ENCODE measurements at regions not wholly inside any gene's neighbourhood (a gene's known extent, or its start where the extent isn't known, plus 50 kb on each side); places are given as distances from the start of the nearest gene placed in this dataset.

DNA sequence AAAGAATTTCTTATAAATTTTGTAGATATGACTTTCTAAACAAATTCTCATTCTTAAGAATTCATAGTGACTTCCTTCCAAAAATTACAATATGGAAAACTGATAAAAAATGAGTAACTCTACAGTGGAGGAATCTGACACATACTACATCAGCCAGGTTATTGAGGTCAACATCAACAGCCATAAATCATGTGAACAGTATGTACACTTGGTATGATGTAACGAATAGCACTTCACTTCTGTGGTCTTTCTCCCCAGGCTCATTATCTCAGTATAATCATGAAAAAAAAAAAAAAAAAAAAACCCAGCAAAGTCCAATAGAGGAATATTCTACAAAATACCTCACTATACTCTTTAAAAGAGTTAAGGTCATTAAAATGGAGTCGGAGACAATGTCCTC, 111.2 kb upstream of the SUCLG2 start:
- DNase-seq (ENCODE audit: extremely low spot score) = no peak
- Histone ChIP-seq H3K27ac (replicated peaks in 1 of 4) (no peak overlapping the region), H3K36me3 (no peaks in the 10 kb centered on the region), H3K27me3 (no peaks in the 10 kb centered on the region), H3K4me1 (no peaks in the 10 kb centered on the region), H3K4me3 (no peak overlapping the region), H3K9me3 (peaks cover 0 to 34% (median 23%) of the 10 kb centered on the region in 4 donors)
- TF ChIP-seq POLR2AphosphoS5 (IDR thresholded peaks at IDR 0.05) (no peak), EP300 (IDR thresholded peaks at IDR 0.05) (no peak), POLR2A (IDR thresholded peaks at IDR 0.05; ENCODE audit: low read depth) (no peak)
- TF ChIP-seq, protein P1, sequence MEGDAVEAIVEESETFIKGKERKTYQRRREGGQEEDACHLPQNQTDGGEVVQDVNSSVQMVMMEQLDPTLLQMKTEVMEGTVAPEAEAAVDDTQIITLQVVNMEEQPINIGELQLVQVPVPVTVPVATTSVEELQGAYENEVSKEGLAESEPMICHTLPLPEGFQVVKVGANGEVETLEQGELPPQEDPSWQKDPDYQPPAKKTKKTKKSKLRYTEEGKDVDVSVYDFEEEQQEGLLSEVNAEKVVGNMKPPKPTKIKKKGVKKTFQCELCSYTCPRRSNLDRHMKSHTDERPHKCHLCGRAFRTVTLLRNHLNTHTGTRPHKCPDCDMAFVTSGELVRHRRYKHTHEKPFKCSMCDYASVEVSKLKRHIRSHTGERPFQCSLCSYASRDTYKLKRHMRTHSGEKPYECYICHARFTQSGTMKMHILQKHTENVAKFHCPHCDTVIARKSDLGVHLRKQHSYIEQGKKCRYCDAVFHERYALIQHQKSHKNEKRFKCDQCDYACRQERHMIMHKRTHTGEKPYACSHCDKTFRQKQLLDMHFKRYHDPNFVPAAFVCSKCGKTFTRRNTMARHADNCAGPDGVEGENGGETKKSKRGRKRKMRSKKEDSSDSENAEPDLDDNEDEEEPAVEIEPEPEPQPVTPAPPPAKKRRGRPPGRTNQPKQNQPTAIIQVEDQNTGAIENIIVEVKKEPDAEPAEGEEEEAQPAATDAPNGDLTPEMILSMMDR (IDR thresholded peaks at IDR 0.05) = no peak
- 59% methylated on average over 2 of the region's 2 CpGs for WGBS
- intact Hi-C loops (cut with DNase I) = no loop called here

DNA sequence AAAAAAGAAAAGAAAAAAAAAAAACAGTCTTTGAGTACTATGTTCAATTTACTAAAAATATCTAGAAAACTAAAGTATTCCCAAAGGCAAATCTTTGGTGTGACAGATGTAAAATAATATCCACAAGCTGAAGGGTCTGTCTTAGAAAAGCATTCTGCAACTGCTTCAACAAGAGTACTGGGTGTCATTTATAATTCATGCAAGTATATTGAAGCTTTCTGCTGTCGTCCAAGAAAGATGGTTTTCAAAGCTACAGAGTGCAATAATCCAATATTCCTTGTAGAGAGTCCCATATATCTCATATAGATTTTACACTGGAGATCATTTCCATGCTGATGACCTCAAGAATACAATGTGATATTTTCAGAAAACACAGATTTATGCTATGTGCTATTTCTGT, 90.9 kb upstream of the SUCLG2 start:
- no peak overlapping the region for H3K27ac ChIP-seq (replicated peaks in 1 of 4)
- H3K9me3 ChIP-seq = peaks cover 0 to 5% (median 0%) of the 10 kb centered on the region in 4 donors
- WGBS = 69% methylated on average over 1 of the region's 1 CpG
- H3K4me3 ChIP-seq = no peak overlapping the region
- H3K4me1 ChIP-seq = no peaks in the 10 kb centered on the region
- no peaks in the 10 kb centered on the region for H3K36me3 ChIP-seq
- TF ChIP-seq, protein P1 (IDR thresholded peaks at IDR 0.05) = no peak
- TF ChIP-seq POLR2AphosphoS5 (IDR thresholded peaks at IDR 0.05) (no peak), POLR2A (IDR thresholded peaks at IDR 0.05; ENCODE audit: low read depth) (no peak)
- no peaks in the 10 kb centered on the region for H3K27me3 ChIP-seq
- intact Hi-C loops (cut with DNase I) = no loop called here
- DNase-seq (ENCODE audit: extremely low spot score) = no peak

DNA sequence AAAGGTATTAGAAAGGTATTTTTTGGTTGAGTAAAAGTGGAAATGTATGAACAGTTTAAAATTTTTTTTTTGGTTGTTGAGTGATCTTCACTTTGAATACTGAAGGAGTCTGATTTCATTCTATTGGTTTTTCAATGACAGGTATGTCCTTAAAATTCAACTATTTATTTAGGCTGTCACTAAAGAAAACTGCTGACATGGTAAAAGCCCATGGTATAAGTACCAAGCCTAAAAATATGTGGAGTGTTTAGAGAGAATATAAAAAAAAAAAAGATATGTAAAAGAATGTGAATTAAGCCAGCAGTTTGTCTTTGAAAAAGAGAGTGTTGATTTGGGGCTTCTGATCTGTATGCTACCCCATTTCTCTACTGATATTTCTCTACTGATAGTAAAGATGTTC, 90.3 kb upstream of the SUCLG2 start:
- TF ChIP-seq EP300 (IDR thresholded peaks at IDR 0.05) = no peak
- no peak for TF ChIP-seq POLR2AphosphoS5 (IDR thresholded peaks at IDR 0.05)
- TF ChIP-seq POLR2A (IDR thresholded peaks at IDR 0.05; ENCODE audit: low read depth) = no peak
- Histone ChIP-seq H3K36me3 (no peaks in the 10 kb centered on the region), H3K27ac (replicated peaks in 1 of 4) (no peak overlapping the region), H3K27me3 (no peaks in the 10 kb centered on the region), H3K4me1 (no peaks in the 10 kb centered on the region), H3K4me3 (no peak overlapping the region), H3K9me3 (peaks cover 0 to 10% (median 0%) of the 10 kb centered on the region in 4 donors)
- intact Hi-C loops (cut with DNase I) = no loop called here
- no peak for DNase-seq (ENCODE audit: extremely low spot score)

DNA sequence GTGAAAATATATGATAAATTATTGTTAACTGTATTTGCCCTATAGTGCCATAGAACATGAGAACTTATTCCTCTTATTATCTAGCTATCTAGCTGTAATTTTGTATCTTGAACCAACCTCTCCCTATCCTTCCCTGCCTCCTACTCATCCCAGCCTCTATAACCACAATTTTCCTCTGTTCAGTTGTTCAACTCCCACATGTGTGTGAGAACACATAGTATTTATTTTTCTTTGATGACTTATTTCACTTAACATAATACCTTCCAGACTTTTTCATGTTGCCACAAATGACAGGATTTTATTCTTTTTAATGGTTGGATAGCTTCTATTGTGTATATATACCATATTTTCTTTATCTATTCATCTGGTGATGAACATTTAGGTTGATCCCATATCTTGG, 85.4 kb upstream of the SUCLG2 start:
- TF ChIP-seq, protein P1 (IDR thresholded peaks at IDR 0.05) = no peak
- no peak for TF ChIP-seq POLR2AphosphoS5 (IDR thresholded peaks at IDR 0.05)
- no peak for TF ChIP-seq EP300 (IDR thresholded peaks at IDR 0.05)
- no peak for TF ChIP-seq POLR2A (IDR thresholded peaks at IDR 0.05; ENCODE audit: low read depth)
- no peaks in the 10 kb centered on the region for H3K4me1 ChIP-seq
- intact Hi-C loops (cut with DNase I) = no loop called here
- H3K4me3 ChIP-seq = no peak overlapping the region
- H3K9me3 ChIP-seq = peaks cover 0 to 10% (median 0%) of the 10 kb centered on the region in 4 donors
- no peaks in the 10 kb centered on the region for H3K27me3 ChIP-seq
- no peak overlapping the region for H3K27ac ChIP-seq (replicated peaks in 1 of 4)
- DNase-seq (ENCODE audit: extremely low spot score) = no peak
- H3K36me3 ChIP-seq = no peaks in the 10 kb centered on the region

DNA sequence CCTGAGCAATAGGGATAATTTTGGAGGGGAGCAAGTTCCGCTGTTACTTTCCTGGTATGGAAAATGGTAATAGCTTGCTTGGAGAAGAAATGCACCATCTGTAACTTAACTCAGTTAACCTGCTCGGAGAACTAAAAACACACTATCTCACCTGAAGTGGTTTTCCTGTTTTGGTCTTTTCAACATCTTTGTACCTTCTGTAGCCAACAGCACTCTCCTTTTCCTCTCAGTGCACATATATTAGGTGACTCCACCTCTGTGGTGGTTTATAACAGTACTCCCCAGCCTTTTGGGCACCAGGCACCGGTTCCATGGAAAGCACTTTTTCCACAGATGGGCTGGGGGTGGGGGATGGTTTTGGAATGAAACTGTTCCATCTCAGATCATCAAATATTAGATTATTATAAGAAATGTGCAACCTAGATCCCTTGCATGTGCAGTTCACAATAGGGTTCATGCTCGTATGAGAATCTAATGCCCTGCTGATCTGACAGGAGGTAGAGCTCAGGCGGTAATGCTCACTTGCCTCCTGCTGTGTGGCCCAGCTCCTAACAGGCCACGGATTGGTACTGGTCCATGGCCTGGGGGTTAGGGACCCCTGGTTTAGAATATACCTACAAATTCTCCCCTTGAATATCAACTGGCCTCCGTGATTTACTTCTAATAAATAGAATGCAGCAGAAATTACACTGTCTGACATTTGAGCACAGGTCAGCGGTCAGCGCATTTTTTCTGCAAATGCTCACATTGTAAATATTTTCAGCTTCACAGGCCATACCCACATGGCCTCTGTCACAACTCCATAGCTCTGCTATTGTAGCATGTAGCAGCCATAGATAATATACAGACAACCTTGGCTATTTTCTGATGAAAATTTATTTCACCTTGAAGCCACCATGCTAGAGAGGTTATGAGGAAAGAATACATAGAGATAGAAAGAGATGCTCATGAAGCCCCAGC, 83.8 kb upstream of the SUCLG2 start:
- Histone ChIP-seq H3K4me3 (no peak overlapping the region), H3K27me3 (no peaks in the 10 kb centered on the region), H3K27ac (replicated peaks in 1 of 4) (no peak overlapping the region), H3K4me1 (no peaks in the 10 kb centered on the region), H3K36me3 (no peaks in the 10 kb centered on the region), H3K9me3 (peaks cover 0 to 10% (median 0%) of the 10 kb centered on the region in 4 donors)
- DNase-seq (ENCODE audit: extremely low spot score) = no peak
- 94% methylated on average over 9 of the region's 9 CpGs for WGBS
- intact Hi-C loops (cut with DNase I) = no loop called here
- TF ChIP-seq, protein P1 (IDR thresholded peaks at IDR 0.05) = no peak
- TF ChIP-seq POLR2A (IDR thresholded peaks at IDR 0.05; ENCODE audit: low read depth) (no peak), EP300 (IDR thresholded peaks at IDR 0.05) (no peak), POLR2AphosphoS5 (IDR thresholded peaks at IDR 0.05) (no peak)
